HEK293T (cell line): ENCODE measurements at regions not wholly inside any gene's neighbourhood (a gene's known extent, or its start where the extent isn't known, plus 50 kb on each side); places are given as distances from the start of the nearest gene placed in this dataset.

Source experiments
- BHLHE40 ChIP-seq: fragments of 450-650 bp; IDR thresholded peaks from 2 replicates; pipeline ENCODE4 v1.6.1; 2016; ENCODE audit warnings: mild to moderate bottlenecking, moderate library complexity, borderline replicate concordance
- CTBP1 ChIP-seq: fragments of 450-650 bp; IDR thresholded peaks from 2 replicates; pipeline ENCODE4 v1.6.1; 2016; ENCODE audit warnings: borderline replicate concordance
- ELF4 ChIP-seq: fragments of 450-650 bp; IDR thresholded peaks from 2 replicates; pipeline ENCODE4 v1.6.1; 2017; ENCODE audit warnings: antibody characterized with exemption
- HDGF ChIP-seq: fragments of 450-650 bp; IDR thresholded peaks from 2 replicates; pipeline ENCODE4 v1.6.1; 2017; ENCODE audit warnings: antibody characterized with exemption, borderline replicate concordance
- NFRKB ChIP-seq: fragments of 450-650 bp; IDR thresholded peaks from 2 replicates; pipeline ENCODE4 v1.6.1; 2016; ENCODE audit warnings: mild to moderate bottlenecking, moderate library complexity
- SP1 ChIP-seq: fragments of 450-650 bp; IDR thresholded peaks from 2 replicates; pipeline ENCODE4 v1.6.1; 2017
- SUZ12 ChIP-seq: fragments of 450-650 bp; IDR thresholded peaks from 2 replicates; pipeline ENCODE4 v1.6.1; 2016; ENCODE audit warnings: mild to moderate bottlenecking
- ZNF384 ChIP-seq: fragments of 450-650 bp; IDR thresholded peaks from 2 replicates; pipeline ENCODE4 v1.6.1; 2016
- TF ChIP-seq, protein P1 (sequence below): fragments of 450-650 bp; IDR thresholded peaks from 2 replicates; pipeline ENCODE4 v1.6.1; 2016

DNA sequence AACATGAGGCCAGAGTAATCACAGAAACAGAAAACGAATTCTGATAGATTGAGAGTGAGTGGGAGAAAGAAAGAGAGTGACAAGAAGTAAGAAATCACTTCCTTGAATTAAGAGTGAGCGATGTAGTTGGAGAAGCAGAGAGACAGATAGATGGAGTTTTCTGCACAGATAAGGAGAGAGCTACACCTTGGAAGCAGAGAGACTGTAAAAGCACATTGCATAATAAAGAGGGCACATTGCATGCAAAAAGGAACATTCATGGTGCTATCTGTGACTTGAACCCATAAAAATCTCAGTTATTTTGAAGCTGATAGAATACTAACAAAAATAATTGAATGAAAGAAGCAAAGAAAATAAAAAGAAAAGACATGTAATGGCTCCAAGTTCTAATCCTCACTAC, 943.8 kb downstream of the NR2F1-AS1 start:
- TF ChIP-seq NFRKB (no peak), SUZ12 (no peak), BHLHE40 (no peak), SP1 (no peak), CTBP1 (no peak), ELF4 (no peak), HDGF (no peak), ZNF384 (no peak)
- TF ChIP-seq, protein P1, sequence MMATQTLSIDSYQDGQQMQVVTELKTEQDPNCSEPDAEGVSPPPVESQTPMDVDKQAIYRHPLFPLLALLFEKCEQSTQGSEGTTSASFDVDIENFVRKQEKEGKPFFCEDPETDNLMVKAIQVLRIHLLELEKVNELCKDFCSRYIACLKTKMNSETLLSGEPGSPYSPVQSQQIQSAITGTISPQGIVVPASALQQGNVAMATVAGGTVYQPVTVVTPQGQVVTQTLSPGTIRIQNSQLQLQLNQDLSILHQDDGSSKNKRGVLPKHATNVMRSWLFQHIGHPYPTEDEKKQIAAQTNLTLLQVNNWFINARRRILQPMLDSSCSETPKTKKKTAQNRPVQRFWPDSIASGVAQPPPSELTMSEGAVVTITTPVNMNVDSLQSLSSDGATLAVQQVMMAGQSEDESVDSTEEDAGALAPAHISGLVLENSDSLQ, result no peak
